SU-DHL-6 (cell line): ENCODE measurements at regions not wholly inside any gene's neighbourhood (a gene's known extent, or its start where the extent isn't known, plus 50 kb on each side); places are given as distances from the start of the nearest gene placed in this dataset.

Source experiments
- H2AFZ ChIP-seq: fragments of 200-600 bp; sonication (generic); 2 replicates; pipeline ENCODE4 v1.6.1; 2014; ENCODE audit warnings: low read depth, mild to moderate bottlenecking, moderate library complexity, mixed read lengths, antibody characterized with exemption, low read length; ENCODE audit not compliant: severe bottlenecking
- H3F3A ChIP-seq: fragments of 200-600 bp; shearing (Covaris generic); 2 replicates; pipeline ENCODE4 v1.6.0; 2016; ENCODE audit warnings: antibody characterized with exemption, mild to moderate bottlenecking; ENCODE audit not compliant: insufficient read depth
- H3K27ac ChIP-seq: fragments of 200-600 bp; sonication (generic); 2 replicates; pipeline ENCODE4 v1.5.1; 2016; ENCODE audit warnings: low read depth, mild to moderate bottlenecking, low read length, moderate library complexity, mixed read lengths
- H3K27me3 ChIP-seq: fragments of 200-600 bp; sonication (generic), shearing (Covaris generic); 2 replicates; pipeline ENCODE4 v1.6.0; 2014; ENCODE audit warnings: mild to moderate bottlenecking, low read length
- H3K36me3 ChIP-seq: fragments of 200-600 bp; sonication (generic); 2 replicates; pipeline ENCODE4 v1.6.1; 2014; ENCODE audit warnings: mild to moderate bottlenecking, low read length, mixed read lengths
- H3K4me2 ChIP-seq: fragments of 300-600, 200-600 bp; shearing (Covaris generic), sonication (generic); 2 replicates; pipeline ENCODE4 v1.6.0; 2014; ENCODE audit warnings: low read length, low read depth, mild to moderate bottlenecking; ENCODE audit not compliant: poor library complexity, severe bottlenecking
- H3K4me3 ChIP-seq: fragments of 200-600 bp; sonication (generic); 2 replicates; pipeline ENCODE4 v1.5.1; 2014; ENCODE audit warnings: antibody characterized with exemption, low read length, mild to moderate bottlenecking, mixed read lengths; ENCODE audit not compliant: insufficient read depth, poor library complexity, severe bottlenecking
- H3K79me2 ChIP-seq: fragments of 200-600 bp; sonication (generic); 2 replicates; pipeline ENCODE4 v1.6.1; 2014; ENCODE audit warnings: mild to moderate bottlenecking, low read length, moderate library complexity; ENCODE audit not compliant: insufficient read depth
- H3K9ac ChIP-seq: fragments of 200-600 bp; sonication (generic); 2 replicates; pipeline ENCODE4 v1.7.0; 2014; ENCODE audit warnings: mild to moderate bottlenecking, low read length
- H3K9me2 ChIP-seq: fragments of 200-600 bp; sonication (generic); replicated peaks from 2 replicates; pipeline ENCODE4 v1.6.1; 2014; ENCODE audit warnings: low read length; ENCODE audit not compliant: insufficient read depth
- H3K9me3 ChIP-seq: fragments of 200-600 bp; sonication (generic); 2 replicates; pipeline ENCODE4 v1.6.1; 2014; ENCODE audit warnings: low read length, mixed read lengths; ENCODE audit not compliant: insufficient read depth
- H4K20me1 ChIP-seq: fragments of 200-600 bp; sonication (generic); 2 replicates; pipeline ENCODE4 v1.6.1; 2014; ENCODE audit warnings: low read depth, mild to moderate bottlenecking, antibody characterized with exemption, low read length, moderate library complexity, mixed read lengths
- CTCF ChIP-seq: fragments of 200-600 bp; sonication (generic); IDR thresholded peaks from one replicate; pipeline ENCODE4 v1.5.1; 2017; ENCODE audit warnings: antibody characterized with exemption, mild to moderate bottlenecking, low read length, moderate library complexity; ENCODE audit not compliant: insufficient read depth, poor library complexity, severe bottlenecking
- EZH2phosphoT487 ChIP-seq: fragments of 200-600 bp; sonication (generic), shearing (Covaris generic); conservative IDR thresholded peaks from 2 replicates; pipeline ENCODE4 v1.6.1; 2018; ENCODE audit warnings: mild to moderate bottlenecking, antibody characterized with exemption, low read length, moderate library complexity, mixed read lengths

GRCh38 chr2:181308766-181309515 lies 148.2 kb upstream of the ITGA4 start:
- H3F3A ChIP-seq: peaks cover 71% of the 10 kb centered on the region
- peak overlapping the region; percentile 42 for H3K9ac ChIP-seq

GRCh38 chr2:181309586-181309985 lies 147.6 kb upstream of the ITGA4 start:
- Histone ChIP-seq H3F3A (peaks cover 71% of the 10 kb centered on the region), H3K27ac (peak overlapping the region; percentile 98), H2AFZ (peak overlapping the region; percentile 62), H4K20me1 (no peaks in the 10 kb centered on the region), H3K9me2 (no peaks in the 10 kb centered on the region), H3K4me3 (peak overlapping the region; percentile 45), H3K36me3 (no peaks in the 10 kb centered on the region), H3K27me3 (no peaks in the 10 kb centered on the region), H3K4me2 (peak overlapping the region; percentile 92), H3K9me3 (no peaks in the 10 kb centered on the region), H3K9ac (peak overlapping the region; percentile 42), H3K79me2 (no peaks in the 10 kb centered on the region)
- TF ChIP-seq CTCF (no peak), EZH2phosphoT487 (no peak)

More at GRCh38 chr2:181308766-181309515, 148.2 kb upstream of the ITGA4 start:
- no peaks in the 10 kb centered on the region for H3K9me2 ChIP-seq
- H3K79me2 ChIP-seq: no peaks in the 10 kb centered on the region
- peak overlapping the region; percentile 45 for H3K4me3 ChIP-seq
- H3K27ac ChIP-seq: peak overlapping the region; percentile 98
- peak overlapping the region; percentile 62 for H2AFZ ChIP-seq
- TF ChIP-seq EZH2phosphoT487: no peak
- no peak for TF ChIP-seq CTCF
- H3K36me3 ChIP-seq: no peaks in the 10 kb centered on the region
- H3K9me3 ChIP-seq: no peaks in the 10 kb centered on the region
- no peaks in the 10 kb centered on the region for H3K27me3 ChIP-seq
- peak overlapping the region; percentile 92 for H3K4me2 ChIP-seq
- no peaks in the 10 kb centered on the region for H4K20me1 ChIP-seq

- Histone ChIP-seq H3K9ac (no peak overlapping the region), H2AFZ (no peak overlapping the region), H4K20me1 (no peaks in the 10 kb centered on the region), H3K27ac (peak overlapping the region; percentile 98), H3F3A (peaks cover 57% of the 10 kb centered on the region), H3K9me3 (no peaks in the 10 kb centered on the region), H3K27me3 (no peaks in the 10 kb centered on the region), H3K79me2 (no peaks in the 10 kb centered on the region), H3K4me3 (no peak overlapping the region), H3K4me2 (peak overlapping the region; percentile 92), H3K9me2 (no peaks in the 10 kb centered on the region), H3K36me3 (no peaks in the 10 kb centered on the region)
- TF ChIP-seq EZH2phosphoT487 (no peak), CTCF (no peak)
Measured at GRCh38 chr2:181310967-181311366, 146.2 kb upstream of the ITGA4 start.
